GM12864 (cell line): ENCODE measurements at regions not wholly inside any gene's neighbourhood (a gene's known extent, or its start where the extent isn't known, plus 50 kb on each side); places are given as distances from the start of the nearest gene placed in this dataset.

ENCODE experiments used
- DNase-seq: peaks from one replicate; pipeline ENCODE4 v3.0.0-alpha.2; 2011; ENCODE audit warnings: low read depth
- H3K4me3 ChIP-seq: 2 replicates; pipeline ENCODE4 v1.5.1; 2011; ENCODE audit warnings: mild to moderate bottlenecking, low read depth, low read length, control low read depth
- CTCF ChIP-seq: IDR thresholded peaks from 2 replicates; pipeline ENCODE4 v1.5.1; 2011; ENCODE audit warnings: low read depth, mild to moderate bottlenecking, moderate library complexity, low read length, control low read depth, inconsistent platforms; ENCODE audit errors: missing control alignments

DNA sequence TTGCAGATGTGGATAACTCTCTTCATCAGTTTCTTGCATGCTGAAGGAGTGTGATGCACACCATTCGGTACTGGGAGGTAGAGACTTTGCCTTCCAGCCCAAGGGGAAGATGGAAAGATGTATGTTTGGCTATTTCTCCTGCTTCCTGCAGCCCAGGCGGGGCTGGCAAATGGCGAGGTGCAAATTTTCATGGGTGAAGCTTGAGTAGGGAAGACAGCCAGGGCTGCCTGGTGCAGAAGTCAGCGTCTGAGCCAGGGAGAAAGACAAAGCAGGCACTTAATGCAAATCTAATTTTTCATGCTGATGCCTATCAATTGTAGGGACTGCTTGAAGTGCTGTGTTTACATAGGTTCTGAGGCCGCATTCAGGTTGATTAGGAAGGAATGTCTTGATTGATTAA lies 384.7 kb upstream of the EEF2KMT start:
- TF ChIP-seq CTCF = no peak
- H3K4me3 ChIP-seq = no peak overlapping the region
- no peak for DNase-seq

- H3K4me3 ChIP-seq = no peak overlapping the region
- no peak for TF ChIP-seq CTCF
- DNase-seq = no peak
Measured at GRCh38 chr16:5480431-5481195, 383.0 kb upstream of the EEF2KMT start.

DNA sequence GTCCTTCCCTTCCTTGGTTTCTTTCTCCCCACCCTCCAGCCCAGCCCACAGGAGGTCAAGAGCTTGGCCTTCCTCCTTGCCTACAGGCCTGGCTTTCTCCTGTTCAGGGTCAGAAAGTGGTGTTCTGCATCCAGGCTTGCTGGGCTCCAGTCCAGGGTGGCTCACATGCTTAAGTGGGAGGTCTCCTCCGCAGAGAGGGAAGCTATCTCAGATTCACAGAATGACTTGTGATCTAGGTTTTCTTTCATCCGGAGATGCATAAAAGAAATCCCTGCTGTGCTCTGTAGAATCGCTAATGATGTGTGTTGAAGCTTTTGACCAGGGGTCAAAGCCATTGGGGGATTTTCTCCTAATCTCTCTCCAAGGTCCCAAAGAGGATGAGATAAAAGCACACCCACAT lies 382.3 kb upstream of the EEF2KMT start:
- no peak overlapping the region for H3K4me3 ChIP-seq
- TF ChIP-seq CTCF = no peak
- DNase-seq = no peak

- H3K4me3 ChIP-seq = no peak overlapping the region
- DNase-seq = no peak
- no peak for TF ChIP-seq CTCF
Measured at GRCh38 chr16:5478036-5478435, 380.4 kb upstream of the EEF2KMT start.

GRCh38 chr16:5477251-5477650 lies 379.7 kb upstream of the EEF2KMT start:
- DNase-seq = no peak
- H3K4me3 ChIP-seq = no peak overlapping the region
- TF ChIP-seq CTCF = no peak

GRCh38 chr16:5472552-5472951 lies 375.0 kb upstream of the EEF2KMT start:
- no peak for TF ChIP-seq CTCF
- no peak overlapping the region for H3K4me3 ChIP-seq
- no peak for DNase-seq

GRCh38 chr16:5468488-5468887 lies 370.9 kb upstream of the EEF2KMT start:
- no peak for DNase-seq
- H3K4me3 ChIP-seq = no peak overlapping the region
- TF ChIP-seq CTCF = no peak
